ENCODE measurements at regions not wholly inside any gene's neighbourhood (a gene's known extent, or its start where the extent isn't known, plus 50 kb on each side); places are given as distances from the start of the nearest gene placed in this dataset.

GRCh38 chr2:106572541-106573450 is 85.6 kb downstream of the CD8B2 start:
- no TSS peak for BruUV-seq (replicated peaks)
- ChIA-PET POLR2A (interaction anchor here (0.7 kb wide), 1 partner anchor 45 kb away, joined by 3 read pairs; no protein-coding TSS in a partner anchor), RAD21 (ENCODE audit: low non-redundant PET in 1 of 2, low total read pairs in 2 of 2, uncharacterized antibody in 2 of 2, unreplicated experiment in 2 of 2) (interaction anchor here in 1 of 2 experiments (0.7 kb wide), 1 partner anchor 324 kb away, joined by 3 read pairs; no protein-coding TSS in a partner anchor), CTCF (interaction anchor here (1.5 to 3.3 kb wide), 3 partner anchors 10 to 468 kb away, joined by 3 to 24 read pairs (median 5); no protein-coding TSS in a partner anchor)
- ATAC-seq (peak; percentile 73), DNase-seq (ENCODE audit: low read depth, low spot score) (peak; percentile 15)
- Histone ChIP-seq H3K4me3 (replicated peaks in 1 of 2; ENCODE audit: low read depth in 1 of 2, low read length in 2 of 2) (no peak overlapping the region), H3K27me3 (ENCODE audit: insufficient read depth, low read length) (no peaks in the 10 kb centered on the region), H3K9me2 (ENCODE audit: insufficient read depth) (no peaks in the 10 kb centered on the region), H3K9me3 (ENCODE audit: control insufficient read depth in 1 of 2, insufficient read depth in 1 of 2, low read depth in 1 of 2, low read length in 2 of 2) (no peaks in the 10 kb centered on the region), H3K9ac (ENCODE audit: low read length) (no peak overlapping the region), H3K4me2 (ENCODE audit: low read length) (no peak overlapping the region), H3K36me3 (ENCODE audit: control insufficient read depth in 1 of 2, insufficient read depth in 2 of 2, low read length in 2 of 2) (no peaks in the 10 kb centered on the region), H2AFZ (ENCODE audit: low read depth, low read length, poor library complexity, severe bottlenecking) (no peak overlapping the region), H3K79me2 (ENCODE audit: insufficient read depth, low read length) (no peaks in the 10 kb centered on the region), H4K20me1 (ENCODE audit: insufficient read depth) (no peaks in the 10 kb centered on the region), H3K27ac (ENCODE audit: low read depth, low read length) (no peak overlapping the region), H3K4me1 (ENCODE audit: control insufficient read depth in 1 of 2, insufficient read depth in 2 of 2, low read length in 2 of 2) (peaks cover 7 to 9% of the 10 kb centered on the region in 2 experiments; a peak in 2 of 4 replicates)
- intact Hi-C loops (cut with micrococcal nuclease) = no loop called here
- no peak for TF ChIP-seq ZNF274 (IDR thresholded peaks at IDR 0.05; ENCODE audit: low read depth, low read length)
- TF ChIP-seq CTCF (IDR thresholded peaks at IDR 0.05 in 2 of 3, conservative IDR thresholded peaks at IDR 0.05 in 1 of 3; ENCODE audit: borderline replicate concordance in 1 of 3, insufficient read depth in 1 of 3, low read depth in 2 of 3, low read length in 2 of 3) = peak; percentile 38 to 80 (median 76); a peak in 5 of 6 replicates
- peak; percentile 43 for TF ChIP-seq RAD21 (IDR thresholded peaks at IDR 0.05; ENCODE audit: low read depth)

GRCh38 chr2:106573773-106574172 is 86.6 kb downstream of the CD8B2 start:
- H3K4me3 ChIP-seq (replicated peaks in 1 of 2; ENCODE audit: low read depth in 1 of 2, low read length in 2 of 2) = no peak overlapping the region
- no peak for DNase-seq (ENCODE audit: low read depth, low spot score)
- RAD21 ChIA-PET (ENCODE audit: low non-redundant PET in 1 of 2, low total read pairs in 2 of 2, uncharacterized antibody in 2 of 2, unreplicated experiment in 2 of 2) = no interaction called here
- intact Hi-C loops (cut with micrococcal nuclease) = no loop called here
- H3K9ac ChIP-seq (ENCODE audit: low read length) = no peak overlapping the region
- TF ChIP-seq FOSL1 (IDR thresholded peaks at IDR 0.05; ENCODE audit: low read depth) (no peak), TCF7L2 (IDR thresholded peaks at IDR 0.05; ENCODE audit: borderline replicate concordance, extremely low read depth, insufficient read depth, insufficient read length) (no peak), JUND (IDR thresholded peaks at IDR 0.05) (no peak)
- no peaks in the 10 kb centered on the region for H3K79me2 ChIP-seq (ENCODE audit: insufficient read depth, low read length)
- H3K4me2 ChIP-seq (ENCODE audit: low read length) = no peak overlapping the region
- no peaks in the 10 kb centered on the region for H3K36me3 ChIP-seq (ENCODE audit: control insufficient read depth in 1 of 2, insufficient read depth in 2 of 2, low read length in 2 of 2)
- no TSS peak for BruUV-seq (replicated peaks)
- H3K9me3 ChIP-seq (ENCODE audit: control insufficient read depth in 1 of 2, insufficient read depth in 1 of 2, low read depth in 1 of 2, low read length in 2 of 2) = no peaks in the 10 kb centered on the region
- H3K4me1 ChIP-seq (ENCODE audit: control insufficient read depth in 1 of 2, insufficient read depth in 2 of 2, low read length in 2 of 2) = peaks cover 7 to 9% of the 10 kb centered on the region in 2 experiments; a peak in 2 of 4 replicates
- no peak overlapping the region for H3K27ac ChIP-seq (ENCODE audit: low read depth, low read length)
- no peaks in the 10 kb centered on the region for H4K20me1 ChIP-seq (ENCODE audit: insufficient read depth)
- CTCF ChIA-PET = interaction anchor here (2.1 to 3.3 kb wide), 2 partner anchors 9 to 11 kb away, joined by 5 to 24 read pairs; no protein-coding TSS in a partner anchor
- POLR2A ChIA-PET = no interaction called here
- 0 out of 2 replicates have a peak, but pooled peaks cover 3% of the 10 kb centered on the region for H3K27me3 ChIP-seq (ENCODE audit: insufficient read depth, low read length)
- no peak overlapping the region for H2AFZ ChIP-seq (ENCODE audit: low read depth, low read length, poor library complexity, severe bottlenecking)
- ATAC-seq = no peak
- H3K9me2 ChIP-seq (ENCODE audit: insufficient read depth) = no peaks in the 10 kb centered on the region

All from HCT116 (cell line).